HepG2 (cell line): ENCODE measurements at regions not wholly inside any gene's neighbourhood (a gene's known extent, or its start where the extent isn't known, plus 50 kb on each side); places are given as distances from the start of the nearest gene placed in this dataset.

Source experiments
- EP300 ChIP-seq, 3 experiments: sonication (generic) in 1 of 3; formaldehyde crosslinking in 1 of 3; IDR thresholded peaks; 2 replicates each; pipeline versions ENCODE4 v1.5.1 to v1.6.1; 2011 to 2020; ENCODE audit warnings: low read depth in 2 of 3, low read length in 2 of 3, borderline replicate concordance in 1 of 3, improper control_type of control experiment in 1 of 3, mild to moderate bottlenecking in 1 of 3, missing genetic modification reagents in 1 of 3, moderate library complexity in 1 of 3
- FIP1L1 ChIP-seq: fragments of 200-400 bp; formaldehyde crosslinking; IDR thresholded peaks from 2 replicates; pipeline ENCODE4 v1.6.1; 2018; ENCODE audit warnings: low read depth, mild to moderate bottlenecking, low read length, moderate library complexity, borderline replicate concordance; ENCODE audit not compliant: insufficient read depth
- FOXA1 ChIP-seq, 2 experiments: fragments of 450-650 bp in 1 of 2; sonication (generic) in 1 of 2; formaldehyde crosslinking in 1 of 2; IDR thresholded peaks; 2 replicates each; pipeline versions ENCODE4 v1.4.0 to v1.6.1; 2016 to 2020; ENCODE audit warnings: missing genetic modification reagents in 1 of 2
- HNRNPUL1 ChIP-seq: fragments of 200-400 bp; formaldehyde crosslinking; IDR thresholded peaks from 2 replicates; pipeline ENCODE4 v1.6.1; 2017; ENCODE audit warnings: low read depth, mild to moderate bottlenecking, low read length, moderate library complexity
- KLF9 ChIP-seq: IDR thresholded peaks from 2 replicates; pipeline ENCODE4 v1.6.1; 2016; ENCODE audit warnings: low read depth
- NFRKB ChIP-seq: fragments of 450-650 bp; IDR thresholded peaks from 2 replicates; pipeline ENCODE4 v1.6.1; 2017
- POLR2A ChIP-seq, 2 experiments: IDR thresholded peaks; 2 replicates each; pipeline ENCODE4 v1.6.1; 2011; ENCODE audit warnings: low read depth in 2 of 2, low read length in 2 of 2, mild to moderate bottlenecking in 1 of 2, moderate library complexity in 1 of 2; ENCODE audit not compliant: insufficient read depth in 1 of 2
- TAF1 ChIP-seq: sonication (generic); formaldehyde crosslinking; IDR thresholded peaks from 2 replicates; pipeline ENCODE4 v1.4.0; 2020; ENCODE audit warnings: missing genetic modification reagents
- TP53 ChIP-seq: sonication (generic); formaldehyde crosslinking; conservative IDR thresholded peaks from 2 replicates; pipeline ENCODE4 v1.4.0; 2020; ENCODE audit warnings: missing genetic modification reagents
- YY1 ChIP-seq: IDR thresholded peaks from 2 replicates; pipeline ENCODE4 v1.6.1; 2011; ENCODE audit warnings: low read length, low read depth, moderate library complexity, mild to moderate bottlenecking; ENCODE audit not compliant: insufficient read depth, insufficient replicate concordance
- ZBTB21 ChIP-seq: sonication (generic); formaldehyde crosslinking; IDR thresholded peaks from 2 replicates; pipeline ENCODE4 v1.4.0; 2020; ENCODE audit warnings: missing genetic modification reagents
- TF ChIP-seq, protein P1 (sequence below), 2 experiments: fragments of 450-650 bp in 1 of 2; sonication (generic) in 1 of 2; formaldehyde crosslinking in 1 of 2; IDR thresholded peaks; 2 replicates each; pipeline versions ENCODE4 v1.6.1 to v1.8.0; 2016 to 2022; ENCODE audit warnings: antibody characterized with exemption in 1 of 2, mild to moderate bottlenecking in 1 of 2, missing genetic modification reagents in 1 of 2
- TF ChIP-seq, protein P2 (sequence below): IDR thresholded peaks from 2 replicates; pipeline ENCODE4 v1.6.1; 2012; ENCODE audit warnings: low read depth, low read length, improper control_type of control experiment
- TF ChIP-seq, protein P3 (sequence below): sonication (generic); formaldehyde crosslinking; conservative IDR thresholded peaks from 2 replicates; pipeline ENCODE4 v1.4.0; 2020; ENCODE audit warnings: missing genetic modification reagents

DNA sequence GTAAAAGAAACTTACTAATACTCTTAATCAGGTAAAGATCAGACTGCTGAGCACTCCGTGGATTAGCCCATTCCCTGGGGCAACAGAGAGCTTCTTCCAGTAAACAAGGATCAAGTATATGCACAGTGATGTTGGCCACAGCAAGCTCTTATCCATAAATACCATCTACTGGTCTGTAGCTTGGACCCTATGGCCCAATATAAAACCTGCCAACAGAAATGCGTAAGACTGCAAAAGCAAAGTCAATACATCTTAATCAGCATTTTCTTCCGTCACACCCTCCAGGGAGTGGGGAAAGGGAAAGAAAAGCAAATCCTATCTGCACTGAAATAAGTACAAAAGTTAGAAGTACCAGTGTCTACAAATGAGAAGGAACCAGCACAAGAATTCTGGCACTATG is 1082.1 kb downstream of the ZPLD1 start:
- TF ChIP-seq NFRKB (no peak), POLR2A (IDR thresholded peaks at IDR 0.05; ENCODE audit: insufficient read depth in 1 of 2, low read depth in 2 of 2, low read length in 2 of 2) (no peak), FIP1L1 (no peak), EP300 (IDR thresholded peaks at IDR 0.05; ENCODE audit: low read depth in 2 of 2, low read length in 2 of 2) (no peak), EP300 (CRISPR knock-in tag; IDR thresholded peaks at IDR 0.05; ENCODE audit: borderline replicate concordance) (no peak), TP53 (no peak), TAF1 (no peak), YY1 (no peak), HNRNPUL1 (no peak), KLF9 (CRISPR knock-in tag) (no peak), ZBTB21 (CRISPR knock-in tag) (no peak), FOXA1 (IDR thresholded peaks at IDR 0.05) (no peak), FOXA1 (CRISPR knock-in tag; IDR thresholded peaks at IDR 0.05) (no peak)
- TF ChIP-seq, protein P1, sequence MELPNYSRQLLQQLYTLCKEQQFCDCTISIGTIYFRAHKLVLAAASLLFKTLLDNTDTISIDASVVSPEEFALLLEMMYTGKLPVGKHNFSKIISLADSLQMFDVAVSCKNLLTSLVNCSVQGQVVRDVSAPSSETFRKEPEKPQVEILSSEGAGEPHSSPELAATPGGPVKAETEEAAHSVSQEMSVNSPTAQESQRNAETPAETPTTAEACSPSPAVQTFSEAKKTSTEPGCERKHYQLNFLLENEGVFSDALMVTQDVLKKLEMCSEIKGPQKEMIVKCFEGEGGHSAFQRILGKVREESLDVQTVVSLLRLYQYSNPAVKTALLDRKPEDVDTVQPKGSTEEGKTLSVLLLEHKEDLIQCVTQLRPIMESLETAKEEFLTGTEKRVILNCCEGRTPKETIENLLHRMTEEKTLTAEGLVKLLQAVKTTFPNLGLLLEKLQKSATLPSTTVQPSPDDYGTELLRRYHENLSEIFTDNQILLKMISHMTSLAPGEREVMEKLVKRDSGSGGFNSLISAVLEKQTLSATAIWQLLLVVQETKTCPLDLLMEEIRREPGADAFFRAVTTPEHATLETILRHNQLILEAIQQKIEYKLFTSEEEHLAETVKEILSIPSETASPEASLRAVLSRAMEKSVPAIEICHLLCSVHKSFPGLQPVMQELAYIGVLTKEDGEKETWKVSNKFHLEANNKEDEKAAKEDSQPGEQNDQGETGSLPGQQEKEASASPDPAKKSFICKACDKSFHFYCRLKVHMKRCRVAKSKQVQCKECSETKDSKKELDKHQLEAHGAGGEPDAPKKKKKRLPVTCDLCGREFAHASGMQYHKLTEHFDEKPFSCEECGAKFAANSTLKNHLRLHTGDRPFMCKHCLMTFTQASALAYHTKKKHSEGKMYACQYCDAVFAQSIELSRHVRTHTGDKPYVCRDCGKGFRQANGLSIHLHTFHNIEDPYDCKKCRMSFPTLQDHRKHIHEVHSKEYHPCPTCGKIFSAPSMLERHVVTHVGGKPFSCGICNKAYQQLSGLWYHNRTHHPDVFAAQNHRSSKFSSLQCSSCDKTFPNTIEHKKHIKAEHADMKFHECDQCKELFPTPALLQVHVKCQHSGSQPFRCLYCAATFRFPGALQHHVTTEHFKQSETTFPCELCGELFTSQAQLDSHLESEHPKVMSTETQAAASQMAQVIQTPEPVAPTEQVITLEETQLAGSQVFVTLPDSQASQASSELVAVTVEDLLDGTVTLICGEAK (IDR thresholded peaks at IDR 0.05), result no peak
- TF ChIP-seq, protein P1 (CRISPR knock-in tag; IDR thresholded peaks at IDR 0.05), result no peak
- TF ChIP-seq, protein P2, sequence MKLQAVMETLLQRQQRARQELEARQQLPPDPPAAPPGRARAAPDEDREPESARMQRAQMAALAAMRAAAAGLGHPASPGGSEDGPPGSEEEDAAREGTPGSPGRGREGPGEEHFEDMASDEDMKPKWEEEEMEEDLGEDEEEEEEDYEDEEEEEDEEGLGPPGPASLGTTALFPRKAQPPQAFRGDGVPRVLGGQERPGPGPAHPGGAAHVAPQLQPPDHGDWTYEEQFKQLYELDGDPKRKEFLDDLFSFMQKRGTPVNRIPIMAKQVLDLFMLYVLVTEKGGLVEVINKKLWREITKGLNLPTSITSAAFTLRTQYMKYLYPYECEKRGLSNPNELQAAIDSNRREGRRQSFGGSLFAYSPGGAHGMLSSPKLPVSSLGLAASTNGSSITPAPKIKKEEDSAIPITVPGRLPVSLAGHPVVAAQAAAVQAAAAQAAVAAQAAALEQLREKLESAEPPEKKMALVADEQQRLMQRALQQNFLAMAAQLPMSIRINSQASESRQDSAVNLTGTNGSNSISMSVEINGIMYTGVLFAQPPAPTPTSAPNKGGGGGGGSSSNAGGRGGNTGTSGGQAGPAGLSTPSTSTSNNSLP, result no peak
- TF ChIP-seq, protein P3, sequence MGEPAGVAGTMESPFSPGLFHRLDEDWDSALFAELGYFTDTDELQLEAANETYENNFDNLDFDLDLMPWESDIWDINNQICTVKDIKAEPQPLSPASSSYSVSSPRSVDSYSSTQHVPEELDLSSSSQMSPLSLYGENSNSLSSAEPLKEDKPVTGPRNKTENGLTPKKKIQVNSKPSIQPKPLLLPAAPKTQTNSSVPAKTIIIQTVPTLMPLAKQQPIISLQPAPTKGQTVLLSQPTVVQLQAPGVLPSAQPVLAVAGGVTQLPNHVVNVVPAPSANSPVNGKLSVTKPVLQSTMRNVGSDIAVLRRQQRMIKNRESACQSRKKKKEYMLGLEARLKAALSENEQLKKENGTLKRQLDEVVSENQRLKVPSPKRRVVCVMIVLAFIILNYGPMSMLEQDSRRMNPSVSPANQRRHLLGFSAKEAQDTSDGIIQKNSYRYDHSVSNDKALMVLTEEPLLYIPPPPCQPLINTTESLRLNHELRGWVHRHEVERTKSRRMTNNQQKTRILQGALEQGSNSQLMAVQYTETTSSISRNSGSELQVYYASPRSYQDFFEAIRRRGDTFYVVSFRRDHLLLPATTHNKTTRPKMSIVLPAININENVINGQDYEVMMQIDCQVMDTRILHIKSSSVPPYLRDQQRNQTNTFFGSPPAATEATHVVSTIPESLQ (CRISPR knock-in tag), result no peak
